ENCODE measurements at regions not wholly inside any gene's neighbourhood (a gene's known extent, or its start where the extent isn't known, plus 50 kb on each side); places are given as distances from the start of the nearest gene placed in this dataset.

DNA sequence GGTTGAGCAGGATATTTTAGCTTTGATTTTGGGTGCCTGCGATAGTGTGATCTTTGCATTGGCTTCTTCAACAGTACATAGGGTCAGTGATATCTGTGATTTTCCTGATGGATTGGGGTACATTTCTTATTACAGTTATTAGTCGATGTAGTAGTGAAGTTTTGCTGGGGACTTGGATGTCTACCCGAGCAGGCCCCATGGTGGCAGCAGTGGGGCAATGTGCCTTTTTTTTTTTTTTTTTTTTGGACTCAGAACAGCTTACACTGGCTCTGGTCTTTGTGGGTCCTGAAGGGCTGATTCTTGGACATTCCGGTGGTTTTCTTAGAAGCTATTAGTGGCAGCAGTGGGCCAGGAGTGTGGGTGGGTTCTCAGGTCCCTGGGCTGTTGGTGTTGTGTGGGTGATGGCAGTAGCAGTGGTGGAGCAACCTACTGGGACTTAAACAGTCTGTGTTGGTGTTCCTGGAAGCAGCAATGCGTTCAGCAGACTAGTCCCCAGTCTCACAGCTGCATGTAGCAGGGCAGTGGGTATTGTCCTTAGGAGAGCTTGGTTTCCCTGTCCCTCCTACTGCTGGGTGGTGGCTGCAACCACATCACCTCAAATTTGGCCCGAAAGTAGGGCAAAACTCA lies 53.7 kb upstream of the SLC4A10 start:
- peak; percentile 53 for TF ChIP-seq CTCF (IDR thresholded peaks at IDR 0.05)

GRCh38 chr2:161571051-161571429 lies 53.2 kb upstream of the SLC4A10 start:
- no peak for TF ChIP-seq CTCF (IDR thresholded peaks at IDR 0.05)

Measured in LNCAP (cell line).